ENCODE measurements at regions not wholly inside any gene's neighbourhood (a gene's known extent, or its start where the extent isn't known, plus 50 kb on each side); places are given as distances from the start of the nearest gene placed in this dataset.
A peak's percentile ranks its signal among the peaks of the same experiment; 100 is the strongest.
"Not testable (repeated sequence)": the region's sequence is repeated elsewhere in the genome, so short reads cannot be mapped to it uniquely, and the experiment has no call there.

DNA sequence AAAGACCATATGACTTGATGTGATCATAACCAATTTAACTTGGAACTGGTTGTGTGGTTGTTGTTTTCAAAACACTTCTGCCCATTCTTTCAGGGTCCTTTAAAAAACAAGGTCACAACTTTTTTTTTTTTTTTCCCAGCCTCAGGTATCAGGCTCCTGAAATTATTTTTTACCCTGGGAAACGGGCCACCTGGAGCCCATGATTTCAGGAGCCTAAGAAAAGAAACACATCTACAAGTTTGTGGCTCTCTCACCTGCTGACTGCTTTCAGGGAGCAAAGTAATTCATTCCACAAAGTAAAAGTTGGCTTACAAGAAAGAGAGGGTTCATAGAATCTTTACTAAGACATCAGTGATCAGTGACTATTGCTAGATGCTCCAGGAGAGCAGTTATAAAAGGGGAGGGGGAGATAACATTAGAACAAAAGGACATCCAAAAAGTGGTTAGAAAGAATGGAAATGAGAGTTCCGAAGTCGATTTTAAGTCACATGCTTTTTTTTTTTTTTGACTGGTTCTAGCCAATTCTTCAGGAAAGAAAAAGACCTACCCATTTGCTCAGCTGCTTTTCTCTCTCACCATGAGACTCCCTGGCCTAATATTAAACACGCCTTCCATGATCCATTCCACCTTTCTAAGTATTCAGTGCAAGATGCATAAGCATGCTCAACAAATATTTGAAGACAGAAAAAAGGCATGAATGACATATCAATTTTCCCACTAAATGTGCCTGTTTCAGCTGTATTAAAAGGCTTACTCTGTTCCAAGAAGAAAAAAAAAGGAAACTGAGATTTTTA, 267.3 kb downstream of the LRATD1 start:
- no peak for ATAC-seq
- intact Hi-C loops (cut with micrococcal nuclease) = no loop called here
- no peak for DNase-seq

DNA sequence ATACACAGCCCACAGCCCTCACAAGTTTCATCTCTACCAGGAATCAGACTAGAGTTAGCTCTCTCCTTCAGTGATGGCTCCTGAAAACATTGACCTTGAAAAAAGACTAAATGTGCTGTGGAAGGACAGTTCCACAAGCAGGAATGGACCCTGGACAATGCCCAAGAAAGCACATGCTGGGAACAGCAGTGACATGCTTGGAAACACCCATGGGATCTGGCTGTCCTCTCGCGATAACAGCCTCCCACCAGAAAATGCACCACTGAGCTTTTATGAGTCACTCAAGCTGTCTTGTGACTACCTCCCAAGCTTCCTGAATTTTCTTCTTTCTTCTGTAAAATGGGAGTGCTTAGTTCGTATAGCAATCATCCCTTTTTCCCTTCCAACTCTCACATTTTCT, 269.2 kb downstream of the LRATD1 start:
- DNase-seq = no peak
- ATAC-seq = no peak
- intact Hi-C loops (cut with micrococcal nuclease) = no loop called here

DNA sequence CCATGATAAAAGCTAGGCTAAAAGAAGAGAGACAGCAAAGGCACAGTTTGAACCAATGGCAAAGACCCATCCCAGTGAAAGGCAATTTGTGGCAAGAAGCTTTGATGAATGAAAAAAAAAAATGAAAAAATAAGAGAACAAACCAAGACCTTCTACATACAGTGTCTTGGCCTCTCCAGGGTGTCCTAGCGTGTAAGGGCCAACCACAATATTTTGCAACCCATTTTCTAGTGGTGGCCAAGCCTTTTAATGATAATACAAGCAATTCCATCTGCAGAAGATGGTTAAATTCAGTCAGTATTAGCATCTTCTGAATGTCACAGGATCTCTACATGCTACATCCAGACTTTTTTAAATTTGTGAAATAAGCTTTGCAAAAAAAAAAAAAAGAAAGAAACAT, 270.4 kb downstream of the LRATD1 start:
- intact Hi-C loops (cut with micrococcal nuclease) = no loop called here
- DNase-seq (no peak), ATAC-seq (no peak)

DNA sequence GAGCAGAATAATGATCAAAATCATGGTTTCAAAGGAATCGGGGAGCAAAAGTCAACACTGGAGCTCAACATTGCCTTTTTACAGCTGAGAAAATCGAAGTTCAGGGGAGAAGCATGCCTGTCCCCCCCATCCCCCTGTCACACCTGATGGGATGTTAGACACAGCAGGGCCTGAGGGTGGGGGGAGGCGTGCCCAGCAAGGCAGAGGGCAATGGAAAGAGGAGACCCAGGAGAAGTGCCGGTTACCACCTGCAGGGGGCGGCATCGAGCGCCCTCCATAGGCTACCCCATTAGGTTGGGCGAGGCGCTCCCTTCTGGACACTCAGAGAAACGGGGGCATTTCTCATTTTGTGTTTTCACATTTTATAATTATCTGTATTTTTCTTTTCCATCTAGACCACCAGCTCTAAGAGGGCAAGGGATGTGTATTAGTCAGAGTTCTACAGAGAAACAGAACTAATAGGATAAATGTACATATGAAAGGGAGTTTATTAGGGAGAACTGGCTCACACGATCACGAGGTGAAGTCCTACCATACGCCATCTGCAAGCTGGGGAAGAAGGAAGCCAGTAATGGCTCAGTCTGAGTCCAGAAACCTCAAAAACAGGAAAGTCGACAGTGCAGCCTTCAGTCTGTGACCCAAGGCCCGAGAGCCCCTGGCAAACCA, 271.3 kb downstream of the LRATD1 start:
- ATAC-seq (no peak), DNase-seq (peak; percentile 31)
- intact Hi-C loops (cut with micrococcal nuclease) = no loop called here

DNA sequence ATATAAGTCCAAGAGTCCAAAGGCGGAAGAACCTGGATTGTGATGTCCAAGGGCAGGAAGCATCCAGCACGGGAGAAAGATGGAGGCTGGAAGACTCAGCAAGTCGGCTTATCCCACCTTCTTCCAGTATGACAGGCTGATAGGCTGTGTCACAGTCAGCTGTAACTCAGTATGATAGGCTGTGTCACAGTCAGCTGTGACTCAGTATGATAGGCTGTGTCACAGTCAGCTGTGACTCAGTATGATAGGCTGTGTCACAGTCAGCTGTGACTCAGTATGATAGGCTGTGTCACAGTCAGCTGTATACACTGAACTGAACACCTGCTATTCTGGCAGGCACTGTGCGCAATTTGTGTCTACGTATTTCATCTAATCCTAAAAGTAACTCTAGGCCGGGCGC, 271.9 kb downstream of the LRATD1 start:
- DNase-seq; ATAC-seq; intact Hi-C loops (cut with micrococcal nuclease): not testable (repeated sequence)

DNA sequence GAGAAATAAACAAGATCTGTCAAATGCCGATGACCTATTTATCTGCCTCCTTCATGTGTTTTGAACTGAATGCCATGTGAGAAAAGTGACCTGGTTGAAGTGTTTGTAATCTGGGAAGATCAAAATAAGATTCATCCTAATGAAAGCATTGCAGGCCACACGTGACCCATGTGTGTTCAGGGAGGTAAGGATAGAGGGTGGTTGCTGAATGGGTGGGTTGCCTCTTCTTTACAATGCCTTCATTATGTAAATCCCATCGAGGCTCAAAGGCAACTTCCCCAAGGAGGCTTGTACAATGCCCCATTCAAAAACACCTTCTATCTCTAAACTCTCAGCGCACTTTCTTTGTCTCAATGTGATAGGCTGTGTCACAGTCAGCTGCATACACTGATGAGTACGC, 273.1 kb downstream of the LRATD1 start:
- ATAC-seq (no peak), DNase-seq (no peak)
- intact Hi-C loops (cut with micrococcal nuclease) = no loop called here

DNA sequence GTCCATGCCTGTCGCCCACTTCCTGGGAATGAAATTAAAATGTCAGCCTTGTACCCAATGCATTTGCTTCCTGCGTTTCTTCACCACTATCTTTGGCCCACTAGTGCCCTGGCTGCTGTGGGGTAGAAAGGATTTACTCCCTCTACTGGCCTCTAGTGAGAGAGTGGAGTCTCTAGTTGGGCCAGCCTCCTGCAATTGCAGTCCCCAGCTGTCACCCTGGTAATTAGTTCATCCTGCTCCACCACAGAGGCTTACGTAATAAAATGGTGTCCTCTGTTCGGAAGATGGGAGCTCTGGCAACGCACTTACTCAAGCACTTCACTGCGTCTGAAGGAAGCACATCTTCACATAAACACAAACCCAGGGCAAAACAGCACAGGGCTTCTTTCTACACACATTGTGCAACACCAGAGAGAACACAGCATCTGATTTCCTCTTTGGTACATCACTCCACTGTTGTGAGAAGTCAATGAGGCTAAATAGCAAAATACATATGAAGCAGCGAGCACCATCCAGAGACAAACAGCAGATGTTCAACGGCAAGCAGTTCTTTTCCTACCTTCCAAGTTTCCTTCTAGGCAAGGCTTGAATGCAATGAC, 274.6 kb downstream of the LRATD1 start:
- intact Hi-C loops (cut with micrococcal nuclease) = no loop called here
- no peak for DNase-seq
- ATAC-seq = no peak

DNA sequence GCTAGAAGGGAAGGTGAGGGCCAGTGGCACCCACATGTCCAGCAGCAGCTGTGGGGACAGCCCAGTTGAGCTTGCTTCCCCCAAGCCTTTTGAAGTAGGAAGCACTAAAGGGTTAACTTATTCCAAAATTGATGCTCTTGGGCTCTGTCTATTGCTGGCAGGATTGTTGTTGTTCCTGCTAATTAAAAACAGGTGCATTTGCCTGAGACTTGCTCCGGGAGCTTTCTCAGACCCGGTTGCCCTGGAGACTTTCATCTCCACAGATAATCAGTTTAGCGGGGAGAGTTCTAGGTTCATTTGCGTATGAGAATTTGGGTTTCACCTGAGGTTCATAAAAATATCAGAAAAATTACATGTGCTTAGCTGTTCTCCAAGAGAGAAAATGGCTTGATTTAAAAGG, 277.3 kb downstream of the LRATD1 start:
- DNase-seq (no peak), ATAC-seq (no peak)
- intact Hi-C loops (cut with micrococcal nuclease) = no loop called here

DNA sequence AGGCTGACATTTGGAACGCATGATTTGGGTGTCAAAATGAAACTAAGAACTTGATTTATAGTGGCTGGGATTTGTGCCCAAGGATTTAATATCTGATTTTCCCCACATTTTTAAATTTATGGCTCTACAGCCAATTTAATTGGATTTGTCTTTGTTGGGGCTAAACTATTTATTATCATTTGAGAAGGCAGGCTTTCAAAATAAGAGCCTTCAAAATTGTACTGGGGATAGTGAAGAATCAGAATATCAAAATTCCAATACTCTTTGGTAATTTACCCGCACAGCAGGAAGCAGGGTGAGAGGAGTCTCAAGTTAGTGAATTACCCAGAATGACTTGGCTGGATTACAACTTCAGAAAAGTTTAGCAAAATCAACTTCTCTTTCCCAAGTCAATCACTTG, 278.1 kb downstream of the LRATD1 start:
- intact Hi-C loops (cut with micrococcal nuclease) = no loop called here
- ATAC-seq = no peak
- no peak for DNase-seq

DNA sequence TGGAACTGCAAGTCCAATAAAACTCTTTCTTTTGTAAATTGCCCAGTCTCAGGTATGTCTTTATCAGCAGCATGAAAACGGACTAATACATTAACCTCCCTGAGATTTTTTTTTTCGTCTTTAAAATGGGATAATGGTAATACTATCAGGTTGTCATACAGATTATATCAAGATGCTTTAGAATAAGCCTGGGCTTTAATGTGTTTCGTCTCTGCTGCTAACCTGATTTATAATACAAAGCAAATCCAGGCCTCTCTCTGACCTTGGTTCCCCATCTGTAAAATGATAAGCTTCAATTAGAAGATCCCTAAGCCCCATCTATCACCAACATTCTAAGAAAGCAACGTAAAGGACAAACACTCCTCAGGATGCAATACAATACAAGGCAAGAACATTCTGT, 283.5 kb downstream of the LRATD1 start:
- intact Hi-C loops (cut with micrococcal nuclease) = no loop called here
- no peak for ATAC-seq
- DNase-seq = no peak

DNA sequence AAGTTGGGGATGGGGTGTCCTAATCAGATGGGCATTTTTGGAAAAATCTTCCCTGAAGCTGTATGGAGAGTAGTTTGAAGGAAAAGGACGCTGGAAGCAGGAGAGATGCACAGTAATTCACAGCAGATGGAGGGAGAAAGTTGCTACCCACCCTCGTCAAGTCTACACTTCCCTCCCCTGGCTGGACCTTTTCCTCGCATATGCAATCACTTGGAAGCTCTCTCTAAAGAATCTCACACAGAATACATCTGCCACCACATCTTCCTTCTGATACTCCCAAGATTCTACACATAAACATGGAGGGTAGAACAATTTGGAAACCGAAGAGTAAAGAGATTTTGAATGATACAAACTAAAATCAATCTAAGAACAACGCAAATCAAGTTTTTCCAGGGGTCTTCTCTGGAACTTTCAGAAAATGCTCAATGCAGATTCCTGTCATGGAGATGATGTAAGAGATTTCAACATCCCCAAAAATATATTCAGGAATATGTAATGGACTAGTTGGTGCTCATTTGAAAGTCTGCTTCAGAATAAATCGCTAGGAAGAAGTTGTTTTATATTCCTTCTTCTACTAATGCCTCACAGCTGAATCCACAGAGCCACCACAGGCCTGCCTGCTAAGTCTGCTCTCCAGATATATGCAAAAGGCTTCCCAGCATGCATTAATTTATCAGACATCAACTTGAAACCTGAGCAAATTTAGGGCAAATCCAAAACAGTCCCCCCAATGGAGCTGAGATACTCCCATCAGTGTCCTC, 291.5 kb downstream of the LRATD1 start:
- intact Hi-C loops (cut with micrococcal nuclease) = no loop called here
- no peak for ATAC-seq
- DNase-seq = no peak

DNA sequence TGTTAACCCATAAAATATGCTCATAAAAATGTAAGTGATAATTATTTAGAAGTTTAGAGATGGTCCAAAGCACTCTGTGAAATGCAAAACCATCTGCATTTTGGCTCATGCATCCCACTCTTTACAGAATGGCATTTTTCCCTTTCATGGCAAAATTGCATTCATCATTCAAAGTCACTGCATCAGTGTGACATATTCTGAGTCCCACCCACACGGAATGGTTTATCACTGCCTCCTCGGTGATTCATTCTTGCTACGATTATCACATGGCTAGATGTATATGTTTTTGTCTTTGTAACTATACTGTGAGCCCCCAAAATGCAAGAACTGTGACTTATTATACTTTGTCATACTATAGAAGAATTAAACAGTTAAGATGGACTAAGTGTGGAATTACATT, 293.0 kb downstream of the LRATD1 start:
- DNase-seq (no peak), ATAC-seq (no peak)
- intact Hi-C loops (cut with micrococcal nuclease) = no loop called here

DNA sequence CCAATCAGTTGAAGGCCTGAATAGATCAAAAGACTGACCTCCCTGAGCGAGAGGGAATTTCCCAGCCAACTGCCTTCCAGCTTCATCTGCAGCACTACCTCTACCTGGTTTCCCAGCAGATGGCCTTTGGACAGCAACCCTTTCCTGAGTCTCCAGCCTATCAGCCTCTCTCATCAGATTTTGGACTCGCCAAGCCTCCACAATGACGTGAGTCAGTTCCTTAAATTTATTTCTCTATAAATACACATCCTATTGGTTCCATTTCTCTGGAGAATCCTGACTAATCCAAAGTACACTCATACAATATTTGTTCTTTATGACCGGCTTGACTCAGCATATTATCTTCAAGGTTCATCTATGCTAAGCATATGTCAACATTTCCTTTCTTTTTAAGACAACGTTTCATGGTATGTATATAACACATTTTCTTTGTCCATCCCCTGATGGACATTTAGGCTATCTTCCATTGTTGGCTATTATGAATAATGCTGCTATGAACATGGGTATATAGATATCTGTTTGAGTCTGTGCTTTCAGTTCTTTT, 294.6 kb downstream of the LRATD1 start:
- ATAC-seq (no peak), DNase-seq (no peak)
- intact Hi-C loops (cut with micrococcal nuclease) = no loop called here

DNA sequence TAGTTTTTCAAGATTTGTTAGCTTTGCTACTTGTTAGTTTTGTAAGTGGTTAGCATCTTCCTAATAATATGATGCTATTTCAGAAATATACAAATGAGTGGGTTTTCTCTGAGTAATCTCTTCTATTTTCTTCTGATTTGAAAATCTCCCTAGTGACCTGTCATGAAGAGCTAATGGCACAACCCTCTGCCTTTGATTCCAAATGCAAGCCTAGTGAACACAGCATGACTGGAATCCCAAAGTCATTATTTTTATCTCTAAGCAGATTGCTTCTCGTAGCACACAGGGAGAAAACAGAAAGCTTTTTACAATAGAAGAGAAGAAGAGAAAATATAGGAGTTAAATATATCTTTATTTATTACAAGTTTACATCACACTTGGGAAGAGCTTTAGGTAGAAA, 295.5 kb downstream of the LRATD1 start:
- intact Hi-C loops (cut with micrococcal nuclease) = no loop called here
- DNase-seq (no peak), ATAC-seq (no peak)

DNA sequence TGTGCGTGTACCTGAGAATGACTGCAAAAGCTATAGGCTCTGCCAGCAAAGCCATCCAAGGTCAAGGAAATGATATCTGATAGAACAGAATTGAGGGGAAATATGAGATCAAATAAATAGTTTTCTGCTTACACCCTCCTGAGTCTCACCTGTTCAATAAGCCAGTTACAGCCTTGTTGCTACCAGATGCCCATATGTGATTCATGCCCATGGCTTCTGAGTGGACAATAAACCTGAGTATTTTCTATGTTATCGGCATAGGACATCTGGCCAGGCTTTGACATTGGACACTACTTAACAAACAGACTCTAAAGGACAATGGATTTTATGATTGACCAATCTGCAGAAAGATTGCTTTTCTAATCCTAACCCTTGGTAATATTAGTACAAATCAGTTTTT, 297.9 kb downstream of the LRATD1 start:
- ATAC-seq = no peak
- intact Hi-C loops (cut with micrococcal nuclease) = no loop called here
- DNase-seq = no peak

DNA sequence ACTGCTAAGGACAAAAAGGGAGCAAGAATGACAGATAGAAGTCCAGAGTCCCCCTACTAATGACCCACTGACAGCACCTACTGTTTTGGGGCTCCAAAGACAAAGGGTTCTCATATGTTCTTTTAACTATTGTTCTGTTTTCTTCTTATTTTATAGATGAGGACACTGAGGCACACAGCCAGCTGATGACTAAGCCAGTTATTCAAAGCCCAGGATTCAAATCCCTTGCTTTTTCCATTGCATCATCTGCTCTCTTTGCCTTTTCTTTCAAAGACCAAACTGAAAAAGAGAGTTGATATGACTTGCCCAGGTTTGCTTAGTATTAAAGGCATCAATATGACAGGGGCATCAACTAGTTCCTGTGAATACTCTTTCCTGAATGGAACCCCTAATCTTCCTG, 299.8 kb downstream of the LRATD1 start:
- intact Hi-C loops (cut with micrococcal nuclease) = no loop called here
- no peak for ATAC-seq
- no peak for DNase-seq

DNA sequence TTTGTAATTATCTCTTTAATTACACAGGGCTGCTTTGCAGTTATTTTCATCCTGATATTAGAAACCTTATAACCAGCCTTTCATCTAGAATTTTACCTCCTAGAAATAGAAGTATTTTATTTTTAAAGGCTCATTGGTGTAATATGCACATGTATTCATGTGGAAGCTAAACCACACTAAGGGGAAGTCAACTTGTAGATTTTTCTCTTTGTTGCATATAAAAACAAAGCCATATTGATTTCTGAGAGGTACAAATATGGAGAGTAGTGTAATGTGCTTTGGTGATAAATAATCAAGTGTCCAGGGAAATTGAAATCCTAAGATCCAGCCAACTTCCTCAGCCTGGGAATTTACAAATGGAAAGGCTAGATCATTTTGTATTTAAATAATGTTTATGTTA, 301.2 kb downstream of the LRATD1 start:
- ATAC-seq (no peak), DNase-seq (no peak)
- intact Hi-C loops (cut with micrococcal nuclease) = no loop called here

DNA sequence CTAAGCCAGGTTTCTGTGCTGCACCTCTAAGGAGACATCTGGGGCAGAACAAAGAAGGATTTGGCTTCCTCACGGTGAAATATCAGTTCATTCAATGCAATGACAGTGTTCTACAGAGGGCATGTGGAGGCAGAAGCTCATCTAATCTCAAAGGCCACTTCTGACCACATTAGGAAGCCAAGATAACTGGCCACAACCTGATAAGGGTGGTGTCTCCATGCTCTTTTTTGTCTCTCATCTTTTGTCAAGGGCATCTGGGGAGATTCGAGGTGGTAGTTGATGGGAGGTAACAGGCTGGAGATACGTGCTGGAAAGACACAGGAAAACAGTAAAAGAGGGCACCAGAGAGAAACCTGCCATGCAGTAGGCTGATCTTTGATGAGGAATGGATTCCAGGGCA, 303.9 kb downstream of the LRATD1 start:
- intact Hi-C loops (cut with micrococcal nuclease) = no loop called here
- no peak for ATAC-seq

DNA sequence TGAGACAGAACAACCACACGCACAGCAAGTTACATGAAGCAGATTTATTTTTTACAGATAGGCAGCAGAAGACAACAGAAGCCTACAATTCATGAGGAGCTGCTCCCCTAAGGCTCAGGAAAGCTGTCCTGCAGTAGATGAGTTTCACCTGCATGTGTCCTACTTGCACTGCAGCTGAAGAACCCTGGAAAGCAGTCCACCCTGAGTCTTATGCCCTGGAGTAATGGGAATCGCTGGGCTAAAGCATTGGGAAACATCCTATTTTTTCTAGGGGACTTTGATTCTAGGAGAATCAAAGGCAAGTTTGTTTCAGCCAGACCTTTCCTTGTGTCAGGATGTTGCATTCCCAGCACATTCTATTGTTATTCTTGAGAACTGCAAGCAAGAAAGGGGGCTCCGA, 304.8 kb downstream of the LRATD1 start:
- intact Hi-C loops (cut with micrococcal nuclease) = no loop called here
- no peak for ATAC-seq
- no peak for DNase-seq

More for the DNA sequence above, 303.9 kb downstream of the LRATD1 start:
- DNase-seq = no peak

DNA sequence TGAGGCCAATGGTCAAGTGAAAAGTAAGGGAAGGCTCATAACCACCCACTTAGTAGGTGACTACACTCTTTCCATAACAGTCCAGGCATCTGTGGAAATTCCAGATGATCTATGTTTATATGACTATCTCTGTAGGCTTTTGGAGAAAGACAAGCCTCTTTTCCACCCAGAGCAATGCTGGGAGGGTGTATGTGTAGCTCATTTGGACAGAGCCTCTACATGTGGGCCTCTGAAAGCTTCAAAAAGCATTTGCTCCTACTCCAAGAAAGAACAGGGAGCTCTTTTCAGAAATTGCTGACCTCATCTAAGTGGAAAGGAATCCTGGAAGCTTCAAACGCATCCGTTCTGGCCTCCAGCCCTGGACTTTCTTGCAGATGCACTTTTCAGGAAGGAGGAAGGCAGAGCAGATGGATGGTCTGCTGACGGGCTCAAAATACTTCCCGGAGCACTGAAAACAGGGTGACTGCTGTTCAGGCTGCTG, 308.7 kb downstream of the LRATD1 start:
- peak; percentile 23 for ATAC-seq
- peak; percentile 27 for DNase-seq
- intact Hi-C loops (cut with micrococcal nuclease) = no loop called here
